Suprapubic skin (tissue), 4 donors: ENCODE measurements at regions not wholly inside any gene's neighbourhood (a gene's known extent, or its start where the extent isn't known, plus 50 kb on each side); places are given as distances from the start of the nearest gene placed in this dataset.
"Not testable (repeated sequence)": the region's sequence is repeated elsewhere in the genome, so short reads cannot be mapped to it uniquely, and the experiment has no call there.

ENCODE experiments used
- DNase-seq, 2 donors: peaks; one replicate each; pipeline ENCODE4 v3.0.0-alpha.2; 2019; ENCODE audit warnings: low spot score in 2 of 2
- H3K27ac ChIP-seq: fragments of 200-600 bp; sonication (generic); one replicate; pipeline ENCODE4 v1.5.1; 2019
- H3K27me3 ChIP-seq: fragments of 200-600 bp; sonication (generic); one replicate; pipeline ENCODE4 v1.5.1; 2019
- H3K36me3 ChIP-seq: fragments of 200-600 bp; sonication (generic); one replicate; pipeline ENCODE4 v1.5.1; 2019
- H3K4me1 ChIP-seq: fragments of 200-600 bp; sonication (generic); one replicate; pipeline ENCODE4 v1.5.1; 2019
- H3K4me3 ChIP-seq: fragments of 200-600 bp; sonication (generic); one replicate; pipeline ENCODE4 v1.5.1; 2019; ENCODE audit warnings: mild to moderate bottlenecking
- H3K9me3 ChIP-seq: fragments of 200-600 bp; sonication (generic); one replicate; pipeline ENCODE4 v1.5.1; 2019
- CTCF ChIP-seq, 2 donors: fragments of 200-600 bp in 1 of 2; fragments of 450-650 bp in 1 of 2; sonication (generic) in 1 of 2; IDR thresholded peaks; one replicate each; pipeline ENCODE4 v1.5.1; 2016 to 2019; ENCODE audit warnings: antibody characterized with exemption in 2 of 2, mild to moderate bottlenecking in 1 of 2, moderate library complexity in 1 of 2
- EP300 ChIP-seq: sonication (generic); formaldehyde crosslinking; IDR thresholded peaks from one replicate; pipeline ENCODE4 v1.6.1; 2017; ENCODE audit warnings: antibody characterized with exemption
- POLR2A ChIP-seq, 2 donors: fragments of 450-650 bp; IDR thresholded peaks; one replicate each; pipeline ENCODE4 v1.6.1; 2017; ENCODE audit warnings: antibody characterized with exemption in 2 of 2, mild to moderate bottlenecking in 2 of 2, moderate library complexity in 2 of 2
- POLR2AphosphoS5 ChIP-seq, 3 donors: sonication (generic); formaldehyde crosslinking; IDR thresholded peaks; one replicate each; pipeline ENCODE4 v1.6.1; 2017; ENCODE audit warnings: antibody characterized with exemption in 3 of 3
- WGBS: methylation state at CpG from one replicate; pipeline ENCODE4 v1.1.5; 2018; 5-methylcytosine and 5-hydroxymethylcytosine counted together

GRCh38 chr6:80503660-80504059 lies 397.2 kb downstream of the BCKDHB start:
- 85% methylated on average over 2 of the region's 2 CpGs for WGBS
- Histone ChIP-seq H3K4me1 (no peaks in the 10 kb centered on the region), H3K9me3 (no peaks in the 10 kb centered on the region)

GRCh38 chr6:80502871-80503270 lies 396.4 kb downstream of the BCKDHB start:
- H3K9me3 ChIP-seq: no peaks in the 10 kb centered on the region
- H3K27me3 ChIP-seq: no peaks in the 10 kb centered on the region
- no peak overlapping the region for H3K27ac ChIP-seq
- TF ChIP-seq CTCF (IDR thresholded peaks at IDR 0.05): no peak
- TF ChIP-seq EP300: no peak
- no peak for TF ChIP-seq POLR2A (IDR thresholded peaks at IDR 0.05)
- TF ChIP-seq POLR2AphosphoS5 (IDR thresholded peaks at IDR 0.05): no peak
- no peaks in the 10 kb centered on the region for H3K4me1 ChIP-seq
- no peak for DNase-seq
- WGBS: 48% methylated on average over 1 of the region's 1 CpG
- H3K36me3 ChIP-seq: no peaks in the 10 kb centered on the region
- H3K4me3 ChIP-seq: no peak overlapping the region

More at GRCh38 chr6:80503660-80504059, 397.2 kb downstream of the BCKDHB start:
- Histone ChIP-seq H3K27me3 (no peaks in the 10 kb centered on the region), H3K36me3 (no peaks in the 10 kb centered on the region), H3K27ac (no peak overlapping the region), H3K4me3 (no peak overlapping the region)
- DNase-seq: no peak
- TF ChIP-seq POLR2A (IDR thresholded peaks at IDR 0.05) (no peak), CTCF (IDR thresholded peaks at IDR 0.05) (no peak), POLR2AphosphoS5 (IDR thresholded peaks at IDR 0.05) (no peak), EP300 (no peak)

GRCh38 chr6:80501636-80502035 lies 395.2 kb downstream of the BCKDHB start:
- H3K4me3 ChIP-seq: no peak overlapping the region
- no peaks in the 10 kb centered on the region for H3K36me3 ChIP-seq
- WGBS: 86% methylated on average over 4 of the region's 4 CpGs
- no peak for DNase-seq
- TF ChIP-seq EP300 (no peak), CTCF (IDR thresholded peaks at IDR 0.05) (no peak), POLR2A (IDR thresholded peaks at IDR 0.05) (no peak), POLR2AphosphoS5 (IDR thresholded peaks at IDR 0.05) (no peak)
- H3K4me1 ChIP-seq: no peaks in the 10 kb centered on the region
- no peaks in the 10 kb centered on the region for H3K9me3 ChIP-seq
- no peaks in the 10 kb centered on the region for H3K27me3 ChIP-seq
- H3K27ac ChIP-seq: no peak overlapping the region

GRCh38 chr6:80497696-80498486 lies 391.4 kb downstream of the BCKDHB start:
- not testable (repeated sequence) for H3K27me3 ChIP-seq, H3K4me1 ChIP-seq, H3K27ac ChIP-seq, H3K9me3 ChIP-seq, H3K4me3 ChIP-seq, H3K36me3 ChIP-seq, DNase-seq
- 89% methylated on average over 9 of the region's 18 CpGs for WGBS

- no peak overlapping the region for H3K27ac ChIP-seq
- H3K36me3 ChIP-seq: no peaks in the 10 kb centered on the region
- no peak for DNase-seq
- TF ChIP-seq EP300 (no peak), POLR2AphosphoS5 (IDR thresholded peaks at IDR 0.05) (no peak), POLR2A (IDR thresholded peaks at IDR 0.05) (no peak), CTCF (IDR thresholded peaks at IDR 0.05) (no peak)
- no peak overlapping the region for H3K4me3 ChIP-seq
- no peaks in the 10 kb centered on the region for H3K27me3 ChIP-seq
- H3K4me1 ChIP-seq: no peaks in the 10 kb centered on the region
- WGBS: 60% methylated on average over 3 of the region's 3 CpGs
- H3K9me3 ChIP-seq: no peaks in the 10 kb centered on the region
Measured at GRCh38 chr6:80489911-80490635, 383.6 kb downstream of the BCKDHB start.
